ENCODE measurements at regions not wholly inside any gene's neighbourhood (a gene's known extent, or its start where the extent isn't known, plus 50 kb on each side); places are given as distances from the start of the nearest gene placed in this dataset.

DNA sequence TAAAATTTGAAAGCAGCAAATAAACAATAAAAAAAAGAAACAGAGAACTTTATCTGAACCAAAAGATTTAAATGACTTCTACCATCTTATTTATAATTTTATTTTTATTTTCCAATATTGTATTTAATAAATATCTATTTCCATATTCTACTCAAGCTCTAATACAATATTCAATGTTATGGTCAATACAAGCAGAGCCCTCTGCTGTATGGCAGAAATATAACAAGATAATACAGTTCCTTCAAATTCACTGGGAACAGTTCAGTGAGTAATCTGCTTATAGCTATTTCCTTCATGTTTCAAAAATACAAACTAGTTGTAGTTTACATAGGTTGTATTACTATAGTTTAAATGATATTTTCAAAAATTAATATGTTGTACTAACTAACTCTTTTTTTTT lies 332.7 kb downstream of the PRDM9 start:
- no peak for ATAC-seq (ENCODE audit: low FRiP score in 2 of 2)
- TF ChIP-seq POLR2AphosphoS5 (IDR thresholded peaks at IDR 0.05): no peak
- TF ChIP-seq, protein P1, sequence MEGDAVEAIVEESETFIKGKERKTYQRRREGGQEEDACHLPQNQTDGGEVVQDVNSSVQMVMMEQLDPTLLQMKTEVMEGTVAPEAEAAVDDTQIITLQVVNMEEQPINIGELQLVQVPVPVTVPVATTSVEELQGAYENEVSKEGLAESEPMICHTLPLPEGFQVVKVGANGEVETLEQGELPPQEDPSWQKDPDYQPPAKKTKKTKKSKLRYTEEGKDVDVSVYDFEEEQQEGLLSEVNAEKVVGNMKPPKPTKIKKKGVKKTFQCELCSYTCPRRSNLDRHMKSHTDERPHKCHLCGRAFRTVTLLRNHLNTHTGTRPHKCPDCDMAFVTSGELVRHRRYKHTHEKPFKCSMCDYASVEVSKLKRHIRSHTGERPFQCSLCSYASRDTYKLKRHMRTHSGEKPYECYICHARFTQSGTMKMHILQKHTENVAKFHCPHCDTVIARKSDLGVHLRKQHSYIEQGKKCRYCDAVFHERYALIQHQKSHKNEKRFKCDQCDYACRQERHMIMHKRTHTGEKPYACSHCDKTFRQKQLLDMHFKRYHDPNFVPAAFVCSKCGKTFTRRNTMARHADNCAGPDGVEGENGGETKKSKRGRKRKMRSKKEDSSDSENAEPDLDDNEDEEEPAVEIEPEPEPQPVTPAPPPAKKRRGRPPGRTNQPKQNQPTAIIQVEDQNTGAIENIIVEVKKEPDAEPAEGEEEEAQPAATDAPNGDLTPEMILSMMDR (IDR thresholded peaks at IDR 0.05): no peak
- TF ChIP-seq EP300 (IDR thresholded peaks at IDR 0.05): no peak
- TF ChIP-seq POLR2A (IDR thresholded peaks at IDR 0.05): no peak

DNA sequence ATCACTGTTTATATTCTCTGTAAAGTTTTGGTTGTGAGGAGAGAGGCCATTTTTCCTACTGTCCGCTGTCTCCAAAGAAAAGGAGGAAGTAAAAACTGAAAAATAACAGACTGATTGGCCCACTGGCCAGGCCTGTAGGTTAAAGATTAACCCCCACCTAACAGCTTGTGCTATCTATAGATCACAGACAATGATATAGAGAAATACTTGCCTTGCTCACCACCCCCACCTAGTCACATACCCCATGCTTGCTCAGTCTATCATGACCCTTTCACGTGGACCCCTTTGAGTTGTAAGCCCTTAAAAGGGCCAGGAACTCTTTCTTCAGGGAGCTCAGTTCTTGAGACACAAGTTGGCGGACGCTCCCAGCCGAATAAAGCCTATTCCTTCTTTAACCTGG lies 357.4 kb downstream of the PRDM9 start:
- H3K4me1 ChIP-seq: no peaks in the 10 kb centered on the region
- no peaks in the 10 kb centered on the region for H3K27me3 ChIP-seq
- TF ChIP-seq EP300 (IDR thresholded peaks at IDR 0.05) (no peak), POLR2A (IDR thresholded peaks at IDR 0.05) (no peak), POLR2AphosphoS5 (IDR thresholded peaks at IDR 0.05) (no peak)
- H3K4me3 ChIP-seq: no peak overlapping the region
- no peak overlapping the region for H3K27ac ChIP-seq
- DNase-seq: no peak
- no peaks in the 10 kb centered on the region for H3K36me3 ChIP-seq
- ATAC-seq (ENCODE audit: low FRiP score in 2 of 2): no peak
- WGBS, 2 donors: 74 to 79% methylated on average over 5 of the region's 5 CpGs
- no peaks in the 10 kb centered on the region for H3K9me3 ChIP-seq

More for the DNA sequence above, 332.7 kb downstream of the PRDM9 start:
- H3K27ac ChIP-seq: no peak overlapping the region
- H3K4me1 ChIP-seq: no peaks in the 10 kb centered on the region
- no peak overlapping the region for H3K4me3 ChIP-seq
- H3K9me3 ChIP-seq: peaks cover 0 to 7% (median 0%) of the 10 kb centered on the region in 4 donors
- DNase-seq: no peak
- no peaks in the 10 kb centered on the region for H3K36me3 ChIP-seq
- H3K27me3 ChIP-seq: no peaks in the 10 kb centered on the region

DNA sequence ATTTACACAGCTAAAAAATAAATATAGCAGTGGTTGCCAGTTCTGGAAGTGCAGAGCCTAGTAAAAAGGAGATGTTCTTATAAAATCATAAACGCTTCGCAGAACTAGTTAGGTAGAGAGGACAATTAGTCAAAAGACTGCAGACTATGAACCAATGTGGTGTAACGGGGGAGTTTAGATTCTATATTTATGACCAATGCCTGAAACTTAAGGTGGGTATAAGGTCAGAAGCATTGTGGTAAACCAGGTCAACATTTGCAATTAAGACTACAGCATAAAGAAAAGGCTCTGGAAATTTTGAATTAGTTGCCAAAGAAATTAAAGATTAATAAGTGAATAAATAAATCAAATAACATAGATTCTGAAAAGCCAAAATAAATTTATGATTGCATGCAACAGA lies 370.4 kb downstream of the PRDM9 start:
- TF ChIP-seq POLR2AphosphoS5 (IDR thresholded peaks at IDR 0.05): no peak
- TF ChIP-seq EP300 (IDR thresholded peaks at IDR 0.05): no peak
- TF ChIP-seq, protein P1 (IDR thresholded peaks at IDR 0.05): no peak
- no peak for TF ChIP-seq POLR2A (IDR thresholded peaks at IDR 0.05)
- no peaks in the 10 kb centered on the region for H3K27me3 ChIP-seq
- 90 to 92% methylated on average over 3 of the region's 3 CpGs for WGBS, 2 donors

DNA sequence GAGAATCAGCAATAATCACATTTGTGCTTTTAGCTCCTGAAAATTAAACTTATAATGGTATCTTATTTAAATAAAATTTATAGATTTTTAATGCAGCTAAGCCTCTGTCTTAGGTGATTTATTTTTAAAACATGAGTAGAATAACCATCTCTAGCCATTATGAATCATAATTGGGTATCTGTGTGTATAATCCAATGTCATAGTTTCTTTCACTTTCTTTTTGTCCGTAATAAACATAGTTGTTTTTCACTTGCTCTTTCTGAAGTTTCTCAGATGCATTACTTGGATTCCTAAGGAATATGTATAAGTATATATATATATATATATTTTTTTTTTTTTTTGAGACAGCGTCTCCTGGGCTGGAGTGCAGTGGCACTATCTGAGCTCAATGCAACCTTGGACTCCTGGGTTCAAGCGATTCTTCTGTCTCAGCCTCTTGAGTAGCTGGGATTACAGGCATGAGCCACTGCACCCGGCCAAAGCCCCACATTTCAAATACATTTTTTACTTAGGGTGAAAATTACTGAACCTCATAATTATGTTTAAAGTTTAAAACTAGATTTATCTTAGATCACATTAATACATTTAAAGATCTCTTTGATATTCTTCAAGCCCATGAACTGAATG lies 377.1 kb downstream of the PRDM9 start:
- no peaks in the 10 kb centered on the region for H3K27me3 ChIP-seq
- H3K36me3 ChIP-seq: no peaks in the 10 kb centered on the region
- WGBS, 2 donors: 82 to 88% methylated on average over 4 of the region's 4 CpGs
- no peak for TF ChIP-seq EP300 (IDR thresholded peaks at IDR 0.05)
- TF ChIP-seq POLR2A (IDR thresholded peaks at IDR 0.05): no peak
- TF ChIP-seq, protein P1 (IDR thresholded peaks at IDR 0.05): no peak
- TF ChIP-seq POLR2AphosphoS5 (IDR thresholded peaks at IDR 0.05): no peak
- no peaks in the 10 kb centered on the region for H3K4me1 ChIP-seq
- no peak overlapping the region for H3K27ac ChIP-seq
- no peak overlapping the region for H3K4me3 ChIP-seq
- ATAC-seq (ENCODE audit: low FRiP score in 2 of 2) (no peak), DNase-seq (no peak)
- no peaks in the 10 kb centered on the region for H3K9me3 ChIP-seq

More for the DNA sequence above, 370.4 kb downstream of the PRDM9 start:
- Histone ChIP-seq H3K4me1 (no peaks in the 10 kb centered on the region), H3K9me3 (no peaks in the 10 kb centered on the region), H3K4me3 (no peak overlapping the region), H3K27ac (no peak overlapping the region), H3K36me3 (no peaks in the 10 kb centered on the region)
- no peak for DNase-seq
- no peak for ATAC-seq (ENCODE audit: low FRiP score in 2 of 2)

DNA sequence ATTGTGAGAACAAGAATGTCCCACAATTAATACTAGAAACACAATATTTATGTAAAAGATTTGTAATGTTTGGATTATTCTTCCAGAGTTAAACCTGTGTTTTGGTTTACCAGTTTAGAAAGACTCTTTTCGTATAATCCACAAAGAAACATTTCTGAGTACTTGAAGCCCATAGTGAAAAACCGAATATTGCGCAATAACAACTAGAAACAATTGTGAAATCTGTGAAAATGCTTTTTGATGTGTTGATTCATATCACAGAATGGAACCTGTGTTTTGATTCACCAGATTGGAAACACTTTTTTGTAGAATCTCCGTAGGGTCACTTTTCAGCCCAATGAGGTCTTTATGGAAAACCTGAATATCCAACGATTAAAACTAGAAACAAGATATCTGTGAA lies 386.2 kb downstream of the PRDM9 start:
- Histone ChIP-seq H3K4me3 (no peak overlapping the region), H3K36me3 (no peaks in the 10 kb centered on the region), H3K9me3 (peaks cover 0 to 10% (median 0%) of the 10 kb centered on the region in 4 donors), H3K27me3 (no peaks in the 10 kb centered on the region), H3K27ac (no peak overlapping the region), H3K4me1 (no peaks in the 10 kb centered on the region)
- 87 to 88% methylated on average over 5 of the region's 5 CpGs for WGBS, 2 donors
- no peak for ATAC-seq (ENCODE audit: low FRiP score in 2 of 2)
- DNase-seq: no peak
- TF ChIP-seq POLR2AphosphoS5 (IDR thresholded peaks at IDR 0.05) (no peak), EP300 (IDR thresholded peaks at IDR 0.05) (no peak), POLR2A (IDR thresholded peaks at IDR 0.05) (no peak)
- TF ChIP-seq, protein P1 (IDR thresholded peaks at IDR 0.05): no peak

Data from upper lobe of left lung (tissue), 6 donors.